H4 (cell line): ENCODE measurements at regions not wholly inside any gene's neighbourhood (a gene's known extent, or its start where the extent isn't known, plus 50 kb on each side); places are given as distances from the start of the nearest gene placed in this dataset.

Experiments used
- DNase-seq: peaks from one replicate; pipeline ENCODE4 v3.0.0-alpha.2; 2015; ENCODE audit warnings: low spot score

- DNase-seq, result no peak
Observed at GRCh38 chr14:38901791-38902190, 201.2 kb downstream of the SEC23A start.

- DNase-seq, result no peak
Observed at GRCh38 chr14:38900887-38901286, 202.1 kb downstream of the SEC23A start.

- no peak for DNase-seq
Observed at GRCh38 chr14:38887696-38888095, 215.3 kb downstream of the SEC23A start.

- DNase-seq, result no peak
Observed at GRCh38 chr14:38884109-38884508, 218.9 kb downstream of the SEC23A start.

- DNase-seq, result no peak
Observed at GRCh38 chr14:38883127-38883526, 219.9 kb downstream of the SEC23A start.

GRCh38 chr14:38882533-38882932 is 220.5 kb downstream of the SEC23A start:
- peak; percentile 63 for DNase-seq

- DNase-seq, result peak; percentile 11
Observed at GRCh38 chr14:38880643-38881524, 222.2 kb downstream of the SEC23A start.

- DNase-seq, result no peak
Observed at GRCh38 chr14:38877744-38878388, 225.2 kb downstream of the SEC23A start.

- DNase-seq, result no peak
Observed at GRCh38 chr14:38874721-38875120, 228.3 kb downstream of the SEC23A start.

- DNase-seq, result no peak
Observed at GRCh38 chr14:38873941-38874612, 229.0 kb downstream of the SEC23A start.

GRCh38 chr14:38870296-38870836 is 232.7 kb downstream of the SEC23A start:
- no peak for DNase-seq

GRCh38 chr14:38868399-38869290 is 234.4 kb downstream of the SEC23A start:
- no peak for DNase-seq

GRCh38 chr14:38867561-38868150 is 235.4 kb downstream of the SEC23A start:
- DNase-seq, result peak; percentile 77

GRCh38 chr14:38866461-38866860 is 236.6 kb downstream of the SEC23A start:
- DNase-seq, result no peak

GRCh38 chr14:38862366-38862765 is 240.7 kb downstream of the SEC23A start:
- no peak for DNase-seq

GRCh38 chr14:38860530-38860929 is 242.5 kb downstream of the SEC23A start:
- DNase-seq, result no peak

GRCh38 chr14:38856798-38857197 is 246.2 kb downstream of the SEC23A start:
- no peak for DNase-seq

- DNase-seq, result no peak
Observed at GRCh38 chr14:38855513-38855912, 247.5 kb downstream of the SEC23A start.

GRCh38 chr14:38851111-38851510 is 251.9 kb downstream of the SEC23A start:
- DNase-seq, result no peak

GRCh38 chr14:38850664-38851063 is 252.4 kb downstream of the SEC23A start:
- no peak for DNase-seq
